Nephron progenitor cell (in vitro differentiated cells): ENCODE measurements at regions not wholly inside any gene's neighbourhood (a gene's known extent, or its start where the extent isn't known, plus 50 kb on each side); places are given as distances from the start of the nearest gene placed in this dataset.

Source experiments
- DNase-seq: peaks from one replicate; pipeline ENCODE4 v3.0.0; 2021
- H3K27ac Mint-ChIP-seq: 2 replicates; pipeline ENCODE4 v1.8.0; 2021; ENCODE audit warnings: mild to moderate bottlenecking, moderate library complexity, mixed read lengths
- H3K27me3 Mint-ChIP-seq: 2 replicates; pipeline ENCODE4 v1.8.0; 2021; ENCODE audit warnings: mild to moderate bottlenecking, low read depth, mixed read lengths; ENCODE audit not compliant: poor library complexity
- H3K36me3 Mint-ChIP-seq: 2 replicates; pipeline ENCODE4 v1.8.0; 2021; ENCODE audit warnings: low read depth, mixed read lengths
- H3K4me1 Mint-ChIP-seq: 2 replicates; pipeline ENCODE4 v1.8.0; 2021; ENCODE audit warnings: mixed read lengths
- H3K4me3 Mint-ChIP-seq: 2 replicates; pipeline ENCODE4 v1.8.0; 2021; ENCODE audit warnings: mild to moderate bottlenecking, moderate library complexity, mixed read lengths
- H3K9me3 Mint-ChIP-seq: 2 replicates; pipeline ENCODE4 v1.8.0; 2021; ENCODE audit warnings: mild to moderate bottlenecking, moderate library complexity, mixed read lengths
- TF ChIP-seq, protein P1 (sequence below): fragments of 200-600 bp; sonication (generic); IDR thresholded peaks from 2 replicates; pipeline ENCODE4 v1.5.0; 2021; ENCODE audit warnings: antibody characterized with exemption

DNA sequence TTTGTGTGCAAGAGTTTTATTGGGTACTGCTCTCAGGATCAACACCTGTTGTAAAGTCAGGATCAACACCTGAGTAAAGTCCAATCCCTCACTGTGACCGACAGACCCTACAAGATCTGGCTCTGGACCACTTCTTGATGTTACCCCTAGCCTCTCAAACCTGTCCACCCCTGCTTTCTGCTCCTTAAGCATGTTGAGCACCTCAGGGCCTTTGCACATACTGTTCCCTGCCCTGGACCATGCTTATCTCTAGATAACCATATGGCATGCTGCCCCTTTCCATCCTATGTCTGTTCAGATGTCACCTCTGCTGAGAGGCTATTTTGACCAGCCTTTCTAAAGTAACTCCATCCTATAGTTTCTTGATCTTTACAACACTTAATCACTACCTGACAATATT is 269.6 kb downstream of the SMARCA2 start:
- H3K4me3 Mint-ChIP-seq = no peak overlapping the region
- H3K27ac Mint-ChIP-seq = no peak overlapping the region
- H3K4me1 Mint-ChIP-seq = peaks cover 17% of the 10 kb centered on the region
- H3K27me3 Mint-ChIP-seq = no peaks in the 10 kb centered on the region
- no peaks in the 10 kb centered on the region for H3K9me3 Mint-ChIP-seq
- no peak for DNase-seq
- TF ChIP-seq, protein P1, sequence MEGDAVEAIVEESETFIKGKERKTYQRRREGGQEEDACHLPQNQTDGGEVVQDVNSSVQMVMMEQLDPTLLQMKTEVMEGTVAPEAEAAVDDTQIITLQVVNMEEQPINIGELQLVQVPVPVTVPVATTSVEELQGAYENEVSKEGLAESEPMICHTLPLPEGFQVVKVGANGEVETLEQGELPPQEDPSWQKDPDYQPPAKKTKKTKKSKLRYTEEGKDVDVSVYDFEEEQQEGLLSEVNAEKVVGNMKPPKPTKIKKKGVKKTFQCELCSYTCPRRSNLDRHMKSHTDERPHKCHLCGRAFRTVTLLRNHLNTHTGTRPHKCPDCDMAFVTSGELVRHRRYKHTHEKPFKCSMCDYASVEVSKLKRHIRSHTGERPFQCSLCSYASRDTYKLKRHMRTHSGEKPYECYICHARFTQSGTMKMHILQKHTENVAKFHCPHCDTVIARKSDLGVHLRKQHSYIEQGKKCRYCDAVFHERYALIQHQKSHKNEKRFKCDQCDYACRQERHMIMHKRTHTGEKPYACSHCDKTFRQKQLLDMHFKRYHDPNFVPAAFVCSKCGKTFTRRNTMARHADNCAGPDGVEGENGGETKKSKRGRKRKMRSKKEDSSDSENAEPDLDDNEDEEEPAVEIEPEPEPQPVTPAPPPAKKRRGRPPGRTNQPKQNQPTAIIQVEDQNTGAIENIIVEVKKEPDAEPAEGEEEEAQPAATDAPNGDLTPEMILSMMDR = no peak
- no peaks in the 10 kb centered on the region for H3K36me3 Mint-ChIP-seq

DNA sequence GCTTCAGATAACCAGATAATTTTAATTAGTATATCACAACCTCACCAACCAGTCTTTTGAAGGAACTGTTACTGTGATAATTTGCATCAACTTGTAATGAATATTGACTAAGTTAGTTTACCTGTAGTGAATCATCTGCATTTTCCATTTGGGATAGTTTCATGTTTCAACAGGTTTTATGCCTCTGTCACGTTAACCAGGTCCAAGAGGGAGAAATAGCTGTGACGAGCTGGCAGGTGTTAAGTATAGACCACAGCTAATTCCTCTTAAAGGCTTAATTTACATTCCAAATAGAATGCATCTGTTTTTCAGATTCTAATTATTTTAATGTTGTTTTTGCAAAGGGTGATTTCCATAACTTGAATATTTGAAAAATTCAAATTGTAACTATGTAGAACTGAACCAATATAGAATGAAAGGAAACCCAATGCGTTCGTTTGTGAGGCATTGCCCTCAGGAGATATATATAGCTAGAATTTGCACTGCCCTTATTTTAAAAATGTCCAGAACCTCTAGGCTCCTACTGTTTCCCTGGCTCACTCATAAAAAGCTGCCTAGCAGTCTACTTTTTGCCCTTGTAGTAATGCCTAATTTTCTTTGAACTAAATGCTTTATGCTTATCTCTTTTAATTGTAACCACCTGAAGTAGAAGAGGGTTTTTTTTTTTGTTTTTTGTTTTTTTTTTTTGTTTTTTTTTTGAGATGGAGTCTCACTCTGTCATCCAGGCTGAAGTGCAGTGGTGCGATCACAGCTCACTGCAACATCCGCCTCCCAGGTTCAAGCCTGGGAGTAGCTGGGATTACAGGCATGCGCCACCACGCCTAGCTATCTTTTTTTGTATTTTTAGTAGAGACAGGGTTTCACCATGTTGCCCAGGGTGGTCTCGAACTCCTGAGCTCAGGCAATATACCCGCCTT is 270.5 kb downstream of the SMARCA2 start:
- DNase-seq = no peak
- Mint-ChIP-seq H3K27me3 (peaks cover 4% of the 10 kb centered on the region), H3K9me3 (no peaks in the 10 kb centered on the region), H3K27ac (peak overlapping the region; percentile 16), H3K4me3 (no peak overlapping the region), H3K36me3 (no peaks in the 10 kb centered on the region), H3K4me1 (peaks cover 26% of the 10 kb centered on the region)
- TF ChIP-seq, protein P1 = no peak

DNA sequence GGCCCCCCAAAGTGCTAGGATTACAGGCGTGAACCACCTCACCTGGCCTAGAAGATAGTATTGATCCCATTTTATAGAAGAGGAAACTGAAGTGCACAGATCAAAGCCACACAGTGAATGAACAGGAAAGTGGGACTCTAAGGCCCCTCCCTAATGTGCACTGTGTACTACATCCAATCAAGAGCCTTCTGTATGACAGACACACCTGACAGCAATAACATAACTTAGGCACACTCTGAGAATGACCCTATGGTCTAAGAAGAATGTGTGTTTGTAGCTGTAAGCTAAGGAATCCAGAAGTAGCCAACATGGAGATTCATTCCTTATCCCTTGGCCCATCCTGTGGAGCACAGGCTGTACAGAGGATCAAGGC is 271.2 kb downstream of the SMARCA2 start:
- no peaks in the 10 kb centered on the region for H3K9me3 Mint-ChIP-seq
- H3K27me3 Mint-ChIP-seq = peaks cover 4% of the 10 kb centered on the region
- no peak for DNase-seq
- no peaks in the 10 kb centered on the region for H3K36me3 Mint-ChIP-seq
- TF ChIP-seq, protein P1 = no peak
- no peak overlapping the region for H3K27ac Mint-ChIP-seq
- H3K4me3 Mint-ChIP-seq = no peak overlapping the region
- H3K4me1 Mint-ChIP-seq = peaks cover 26% of the 10 kb centered on the region

DNA sequence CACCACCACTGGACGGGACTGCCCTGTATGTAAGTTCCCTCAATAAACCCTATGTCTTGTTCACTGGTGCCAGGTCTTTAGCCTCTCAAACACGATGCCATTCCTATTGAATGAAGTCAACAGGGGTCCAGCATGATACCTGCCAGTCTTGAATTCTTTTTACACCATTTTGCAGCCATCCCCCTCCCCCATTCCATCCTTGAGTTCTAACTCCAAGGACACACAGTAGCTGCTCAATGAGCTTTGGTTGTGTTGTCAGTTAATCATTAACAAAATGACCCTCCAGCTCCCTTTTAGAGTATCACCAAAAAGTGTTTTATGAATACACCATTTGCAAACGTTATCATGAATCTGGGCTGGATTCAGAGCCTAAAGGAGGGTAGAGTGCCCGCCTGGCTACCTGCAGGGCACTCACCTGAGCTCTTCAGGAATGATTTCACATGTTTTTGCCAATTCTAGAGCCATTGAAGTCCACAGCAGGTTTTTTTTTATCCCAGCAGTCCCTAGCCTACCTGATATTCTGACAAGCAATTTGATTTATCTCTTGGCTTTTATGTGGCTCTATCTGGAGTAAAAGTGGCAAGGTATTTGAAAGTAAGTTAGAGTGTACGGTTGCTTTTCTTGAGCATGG is 271.8 kb downstream of the SMARCA2 start:
- no peaks in the 10 kb centered on the region for H3K9me3 Mint-ChIP-seq
- H3K27me3 Mint-ChIP-seq = peaks cover 4% of the 10 kb centered on the region
- no peak for DNase-seq
- no peak overlapping the region for H3K4me3 Mint-ChIP-seq
- H3K4me1 Mint-ChIP-seq = peaks cover 29% of the 10 kb centered on the region
- no peaks in the 10 kb centered on the region for H3K36me3 Mint-ChIP-seq
- TF ChIP-seq, protein P1 = no peak
- no peak overlapping the region for H3K27ac Mint-ChIP-seq

DNA sequence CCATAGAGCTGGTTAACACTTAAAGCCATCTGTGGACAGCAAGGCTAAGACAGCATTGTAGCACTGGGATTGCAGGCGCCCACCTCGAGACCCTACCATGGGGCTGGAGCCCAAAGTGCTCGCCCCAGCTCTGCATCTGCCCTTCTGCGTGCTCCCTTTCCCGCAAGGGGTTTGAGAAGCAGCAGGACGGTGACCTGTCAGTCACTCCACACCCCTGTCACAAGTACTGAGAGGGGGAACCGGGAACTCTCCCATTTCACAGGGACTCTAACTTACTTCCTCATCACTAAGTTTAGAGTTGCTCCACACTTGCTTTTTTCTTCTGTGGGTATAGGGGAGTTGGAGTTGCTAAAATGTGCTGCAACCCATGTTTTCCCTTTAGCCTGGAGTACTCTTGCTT is 273.2 kb downstream of the SMARCA2 start:
- Mint-ChIP-seq H3K27me3 (peaks cover 4% of the 10 kb centered on the region), H3K4me1 (peaks cover 30% of the 10 kb centered on the region), H3K36me3 (no peaks in the 10 kb centered on the region), H3K27ac (peak overlapping the region; percentile 26), H3K4me3 (no peak overlapping the region), H3K9me3 (no peaks in the 10 kb centered on the region)
- TF ChIP-seq, protein P1 = no peak
- DNase-seq = no peak
